Subcutaneous abdominal adipose tissue (tissue), 5 donors: ENCODE measurements at regions not wholly inside any gene's neighbourhood (a gene's known extent, or its start where the extent isn't known, plus 50 kb on each side); places are given as distances from the start of the nearest gene placed in this dataset.

Source experiments
- H3K27ac ChIP-seq: one replicate; pipeline ENCODE4 v1.7.0; 2013; ENCODE audit warnings: low read depth, mild to moderate bottlenecking, inconsistent platforms, low read length, moderate library complexity
- H3K27me3 ChIP-seq, 5 donors: one replicate each; pipeline ENCODE4 v1.7.0; 2013; ENCODE audit warnings: low read length in 5 of 5, inconsistent platforms in 1 of 5; ENCODE audit not compliant: control insufficient read depth in 5 of 5, insufficient read depth in 4 of 5
- H3K36me3 ChIP-seq, 5 donors: one replicate each; pipeline ENCODE4 v1.7.0; 2013; ENCODE audit warnings: low read length in 5 of 5; ENCODE audit not compliant: control insufficient read depth in 5 of 5, insufficient read depth in 5 of 5
- H3K4me1 ChIP-seq, 5 donors: one replicate each; pipeline ENCODE4 v1.7.0; 2013; ENCODE audit warnings: low read length in 5 of 5, mild to moderate bottlenecking in 3 of 5, moderate library complexity in 1 of 5; ENCODE audit not compliant: control insufficient read depth in 5 of 5, insufficient read depth in 5 of 5
- H3K4me3 ChIP-seq, 5 donors: one replicate each; pipeline ENCODE4 v1.7.0; 2013; ENCODE audit warnings: low read length in 5 of 5, low read depth in 1 of 5
- H3K9ac ChIP-seq, 5 donors: one replicate each; pipeline ENCODE4 v1.7.0; 2013; ENCODE audit warnings: low read length in 5 of 5, mild to moderate bottlenecking in 4 of 5, moderate library complexity in 3 of 5
- H3K9me3 ChIP-seq, 5 donors: one replicate each; pipeline ENCODE4 v1.7.0; 2013; ENCODE audit warnings: low read length in 5 of 5; ENCODE audit not compliant: control insufficient read depth in 5 of 5
- donor health status: healthy.
- donor health status: healthy.
- donor health status: healthy.
- donor health status: healthy.
- donor health status: healthy.

- H3K9me3 ChIP-seq: peaks cover 0 to 10% (median 6%) of the 10 kb centered on the region in 5 donors
- H3K4me1 ChIP-seq: no peaks in the 10 kb centered on the region
- no peaks in the 10 kb centered on the region for H3K36me3 ChIP-seq
- no peak overlapping the region for H3K4me3 ChIP-seq
- no peaks in the 10 kb centered on the region for H3K27me3 ChIP-seq
- no peak overlapping the region for H3K9ac ChIP-seq
- H3K27ac ChIP-seq: no peak overlapping the region
Measured at GRCh38 chr1:101338714-101339430, 102.1 kb downstream of the S1PR1 start.

- no peak overlapping the region for H3K4me3 ChIP-seq
Measured at GRCh38 chr1:101344745-101345144, 107.9 kb downstream of the S1PR1 start.

GRCh38 chr1:101346419-101346818, 109.6 kb downstream of the S1PR1 start:
- no peaks in the 10 kb centered on the region for H3K9me3 ChIP-seq

More at GRCh38 chr1:101344745-101345144, 107.9 kb downstream of the S1PR1 start:
- Histone ChIP-seq H3K27ac (no peak overlapping the region), H3K9me3 (no peaks in the 10 kb centered on the region), H3K4me1 (no peaks in the 10 kb centered on the region), H3K9ac (no peak overlapping the region), H3K27me3 (no peaks in the 10 kb centered on the region), H3K36me3 (no peaks in the 10 kb centered on the region)

GRCh38 chr1:101356013-101356412, 119.2 kb downstream of the S1PR1 start:
- no peak overlapping the region for H3K27ac ChIP-seq
- H3K9ac ChIP-seq: no peak overlapping the region
- H3K9me3 ChIP-seq: no peaks in the 10 kb centered on the region
- H3K27me3 ChIP-seq: peaks cover 0 to 3% (median 0%) of the 10 kb centered on the region in 5 donors
- no peaks in the 10 kb centered on the region for H3K4me1 ChIP-seq
- H3K36me3 ChIP-seq: no peaks in the 10 kb centered on the region
- H3K4me3 ChIP-seq: no peak overlapping the region

More at GRCh38 chr1:101346419-101346818, 109.6 kb downstream of the S1PR1 start:
- H3K4me3 ChIP-seq: no peak overlapping the region
- H3K36me3 ChIP-seq: no peaks in the 10 kb centered on the region
- H3K9ac ChIP-seq: no peak overlapping the region
- no peak overlapping the region for H3K27ac ChIP-seq
- H3K4me1 ChIP-seq: no peaks in the 10 kb centered on the region
- no peaks in the 10 kb centered on the region for H3K27me3 ChIP-seq

- Histone ChIP-seq H3K27ac (no peak overlapping the region), H3K4me1 (no peaks in the 10 kb centered on the region), H3K36me3 (no peaks in the 10 kb centered on the region), H3K9ac (no peak overlapping the region), H3K9me3 (no peaks in the 10 kb centered on the region), H3K4me3 (no peak overlapping the region), H3K27me3 (peaks cover 0 to 3% (median 0%) of the 10 kb centered on the region in 5 donors)
Measured at GRCh38 chr1:101356604-101357443, 120.0 kb downstream of the S1PR1 start.

GRCh38 chr1:101357444-101357986, 120.7 kb downstream of the S1PR1 start:
- no peaks in the 10 kb centered on the region for H3K4me1 ChIP-seq
- no peak overlapping the region for H3K27ac ChIP-seq
- no peaks in the 10 kb centered on the region for H3K36me3 ChIP-seq
- no peak overlapping the region for H3K4me3 ChIP-seq
- no peak overlapping the region for H3K9ac ChIP-seq
- no peaks in the 10 kb centered on the region for H3K9me3 ChIP-seq
- H3K27me3 ChIP-seq: peaks cover 0 to 3% (median 0%) of the 10 kb centered on the region in 5 donors

- Histone ChIP-seq H3K4me1 (peaks cover 0 to 6% (median 0%) of the 10 kb centered on the region in 5 donors), H3K36me3 (no peaks in the 10 kb centered on the region), H3K27me3 (no peaks in the 10 kb centered on the region), H3K9ac (no peak overlapping the region), H3K4me3 (no peak overlapping the region), H3K27ac (no peak overlapping the region), H3K9me3 (no peaks in the 10 kb centered on the region)
Measured at GRCh38 chr1:101360506-101360905, 123.7 kb downstream of the S1PR1 start.

- Histone ChIP-seq H3K9ac (no peak overlapping the region), H3K27ac (no peak overlapping the region), H3K27me3 (no peaks in the 10 kb centered on the region), H3K4me3 (no peak overlapping the region), H3K9me3 (no peaks in the 10 kb centered on the region), H3K36me3 (no peaks in the 10 kb centered on the region), H3K4me1 (peaks cover 0 to 19% (median 7%) of the 10 kb centered on the region in 5 donors)
Measured at GRCh38 chr1:101363891-101364318, 127.1 kb downstream of the S1PR1 start.

- H3K9me3 ChIP-seq: no peaks in the 10 kb centered on the region
- H3K4me3 ChIP-seq: no peak overlapping the region
- H3K27ac ChIP-seq: no peak overlapping the region
- H3K4me1 ChIP-seq: peaks cover 0 to 19% (median 7%) of the 10 kb centered on the region in 5 donors
- no peaks in the 10 kb centered on the region for H3K36me3 ChIP-seq
- H3K27me3 ChIP-seq: no peaks in the 10 kb centered on the region
- no peak overlapping the region for H3K9ac ChIP-seq
Measured at GRCh38 chr1:101364370-101365120, 127.7 kb downstream of the S1PR1 start.
